K562 (cell line): ENCODE measurements at regions not wholly inside any gene's neighbourhood (a gene's known extent, or its start where the extent isn't known, plus 50 kb on each side); places are given as distances from the start of the nearest gene placed in this dataset.

Source experiments
- ATAC-seq: fragments of 200-7000 bp; cut with Tn5 transposase; 3 replicates; pipeline ENCODE4 v1.9.1; 2020; ENCODE audit warnings: moderate library complexity
- BruUV-seq: library from RNA; stranded (reverse); fragments of 400-500 nt; replicated peaks from 2 replicates; lab custom pipeline; 2021; lab: Mats Ljungman, UMichigan
- CTCF ChIA-PET: fragments of 300-600 bp; formaldehyde crosslinking; extraction: SDS; loops from one replicate; lab custom pipeline; 2021; ENCODE audit warnings: low intra/inter-chr PET ratio; lab: Yijun Ruan, JAX
- POLR2A ChIA-PET: fragments of 300-600, 350-650 bp; sonication (Branson Sonifier 250); formaldehyde crosslinking; extraction: SDS; loops from one replicate; lab custom pipeline; 2021; ENCODE audit warnings: antibody characterized with exemption, inconsistent platforms; lab: Yijun Ruan, JAX
- DNase-seq, 4 experiments: peaks; one replicate each; pipeline versions ENCODE4 v3.0.0 to v3.0.0-alpha.2; 2011 to 2018; ENCODE audit warnings: low spot score in 3 of 4, mixed read lengths in 3 of 4; ENCODE audit errors: extremely low read depth in 1 of 4
- FAIRE-seq: peaks from 2 replicates; lab custom pipeline; 2011; peaks lifted over from hg19 to GRCh38; lab: Jason Lieb, UNC
- H2AFZ ChIP-seq: 2 replicates; pipeline ENCODE4 v1.6.0; 2011; ENCODE audit warnings: low read depth, low read length, control low read depth, inconsistent platforms
- H3K27ac ChIP-seq: fragments of 200-600 bp; 3 replicates; pipeline ENCODE4 v1.8.0; 2011; ENCODE audit warnings: low read depth, mild to moderate bottlenecking, control low read depth, inconsistent platforms, low read length, moderate library complexity, mixed read lengths; ENCODE audit errors: extremely low read depth
- H3K27me3 ChIP-seq, 2 experiments: fragments of 300-600 bp in 1 of 2; 2 replicates in 1 of 2; 3 replicates in 1 of 2; pipeline versions ENCODE4 v1.6.0 to v1.8.0; 2011; ENCODE audit warnings: inconsistent platforms in 2 of 2, low read length in 2 of 2, mild to moderate bottlenecking in 1 of 2, mixed read lengths in 1 of 2, moderate library complexity in 1 of 2; ENCODE audit not compliant: control insufficient read depth in 2 of 2, insufficient read depth in 2 of 2
- H3K36me3 ChIP-seq: fragments of 300-600 bp; 3 replicates; pipeline ENCODE4 v1.8.0; 2011; ENCODE audit warnings: mild to moderate bottlenecking, low read length, inconsistent platforms; ENCODE audit not compliant: control insufficient read depth, insufficient read depth
- H3K4me1 ChIP-seq, 2 experiments: fragments of 200-600 bp in 1 of 2; replicated peaks in 1 of 2; 2 replicates in 1 of 2; 3 replicates in 1 of 2; pipeline versions ENCODE4 v1.5.1 to v1.8.0; 2011; ENCODE audit warnings: inconsistent platforms in 2 of 2, low read length in 2 of 2, mild to moderate bottlenecking in 1 of 2, mixed read lengths in 1 of 2, moderate library complexity in 1 of 2; ENCODE audit not compliant: control insufficient read depth in 2 of 2, insufficient read depth in 2 of 2
- H3K4me2 ChIP-seq: 2 replicates; pipeline ENCODE4 v1.6.1; 2011; ENCODE audit warnings: low read length, control low read depth, inconsistent platforms, mixed read lengths; ENCODE audit not compliant: insufficient read depth
- H3K4me3 ChIP-seq: fragments of 200-600 bp; sonication (generic), shearing (Covaris generic); 2 replicates; pipeline ENCODE4 v1.5.1; 2016; ENCODE audit warnings: control low read depth, inconsistent platforms
- H3K79me2 ChIP-seq: fragments of 200-600 bp; 3 replicates; pipeline ENCODE4 v1.8.0; 2011; ENCODE audit warnings: low read length, inconsistent platforms; ENCODE audit not compliant: control insufficient read depth, insufficient read depth
- H3K9ac ChIP-seq, 2 experiments: 2 replicates each; pipeline versions ENCODE4 v1.6.0 to v1.6.1; 2011; ENCODE audit warnings: low read depth in 2 of 2, low read length in 2 of 2, control low read depth in 1 of 2, inconsistent platforms in 1 of 2, mild to moderate bottlenecking in 1 of 2, mixed read lengths in 1 of 2; ENCODE audit not compliant: insufficient read depth in 1 of 2
- H3K9me1 ChIP-seq: one replicate; pipeline ENCODE4 v1.6.0; 2011; ENCODE audit warnings: inconsistent platforms, mild to moderate bottlenecking, low read length, moderate library complexity; ENCODE audit not compliant: control insufficient read depth, insufficient read depth
- H3K9me3 ChIP-seq: replicated peaks from 2 replicates; pipeline ENCODE4 v1.5.1; 2011; ENCODE audit warnings: low read depth, low read length, inconsistent platforms; ENCODE audit not compliant: control insufficient read depth, insufficient read depth
- H4K20me1 ChIP-seq: replicated peaks from 2 replicates; pipeline ENCODE4 v1.6.1; 2011; ENCODE audit warnings: low read length, inconsistent platforms, mixed read lengths; ENCODE audit not compliant: control insufficient read depth, insufficient read depth
- E2F3 ChIP-seq: fragments of 250-450 bp; sonication (Bioruptor Pico); IDR thresholded peaks from 2 replicates; pipeline ENCODE4 v1.4.0; 2020; ENCODE audit warnings: mild to moderate bottlenecking
- ELF1 ChIP-seq: fragments of 200-800 bp; sonication (Bioruptor generic); IDR thresholded peaks from 2 replicates; pipeline ENCODE4 v1.6.1; 2016; ENCODE audit warnings: missing genetic modification characterization, missing compliant biosample characterization
- EP300 ChIP-seq: IDR thresholded peaks from 2 replicates; pipeline ENCODE4 v1.6.1; 2012; ENCODE audit warnings: low read length, improper control_type of control experiment
- TAF9B ChIP-seq: fragments of 450-650 bp; IDR thresholded peaks from 2 replicates; pipeline ENCODE4 v1.6.1; 2018; ENCODE audit warnings: mild to moderate bottlenecking; ENCODE audit not compliant: partially characterized antibody
- WGBS: fragments of 100-300 bp; shearing (Covaris generic); methylation state at CpG from one replicate; pipeline ENCODE4 v1.1.6; 2016; ENCODE audit warnings: low coverage, mixed read lengths; ENCODE audit not compliant: insufficient coverage; ENCODE audit errors: missing lambda C conversion rate; 5-methylcytosine and 5-hydroxymethylcytosine counted together
- in situ Hi-C: fragments of 300-500 bp; cut with MboI; formaldehyde crosslinking; loops from 4 replicates; pipeline ENCODE4 v1.15.0; 2018; ENCODE audit warnings: inconsistent platforms, mixed read lengths
- intact Hi-C: fragments of 100-400 bp; cut with micrococcal nuclease; formaldehyde crosslinking; loops from 2 replicates; pipeline ENCODE4 v1.14.2; 2022
- TF ChIP-seq, protein P1 (sequence below): conservative IDR thresholded peaks from 2 replicates; pipeline ENCODE4 v1.6.1; 2011; ENCODE audit warnings: low read depth, mild to moderate bottlenecking, low read length; ENCODE audit not compliant: control insufficient read depth
- TF ChIP-seq, protein P2 (sequence below): fragments of 250-450 bp; sonication (Bioruptor Pico); IDR thresholded peaks from 2 replicates; pipeline ENCODE4 v1.5.0; 2020; ENCODE audit warnings: mild to moderate bottlenecking, borderline replicate concordance

DNA sequence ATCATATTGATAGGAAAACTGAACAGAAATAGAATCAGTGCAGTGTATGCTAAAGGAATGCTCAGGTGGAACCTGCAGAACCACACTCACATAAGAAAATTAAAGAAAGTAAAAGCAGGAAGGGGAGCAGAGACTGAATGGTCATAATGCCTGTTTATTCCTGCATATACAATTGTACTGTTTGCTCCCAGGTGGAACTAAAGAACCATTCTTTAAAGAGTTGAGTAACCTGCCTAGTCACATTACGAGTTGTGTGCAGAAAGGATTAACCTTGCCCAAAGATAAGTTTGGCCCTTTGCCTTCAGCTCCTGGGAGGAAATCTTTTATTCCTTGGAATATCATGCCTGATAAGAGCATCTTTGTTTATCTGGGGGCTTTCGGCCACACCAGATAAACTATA, 434.7 kb downstream of the KIF2B start:
- no peaks in the 10 kb centered on the region for H3K9me1 ChIP-seq
- no peak for FAIRE-seq
- 0 out of 2 replicates have a peak, but pooled peaks cover 2% of the 10 kb centered on the region for H3K9me3 ChIP-seq
- H4K20me1 ChIP-seq: no peaks in the 10 kb centered on the region
- no peaks in the 10 kb centered on the region for H3K27me3 ChIP-seq
- CTCF ChIA-PET: no interaction called here
- H3K79me2 ChIP-seq: no peaks in the 10 kb centered on the region
- DNase-seq: no peak
- ATAC-seq: no peak
- POLR2A ChIA-PET: no interaction called here
- no peak overlapping the region for H2AFZ ChIP-seq
- 0% methylated on average over 2 of the region's 2 CpGs for WGBS
- no peak for TF ChIP-seq ELF1
- TF ChIP-seq, protein P1, sequence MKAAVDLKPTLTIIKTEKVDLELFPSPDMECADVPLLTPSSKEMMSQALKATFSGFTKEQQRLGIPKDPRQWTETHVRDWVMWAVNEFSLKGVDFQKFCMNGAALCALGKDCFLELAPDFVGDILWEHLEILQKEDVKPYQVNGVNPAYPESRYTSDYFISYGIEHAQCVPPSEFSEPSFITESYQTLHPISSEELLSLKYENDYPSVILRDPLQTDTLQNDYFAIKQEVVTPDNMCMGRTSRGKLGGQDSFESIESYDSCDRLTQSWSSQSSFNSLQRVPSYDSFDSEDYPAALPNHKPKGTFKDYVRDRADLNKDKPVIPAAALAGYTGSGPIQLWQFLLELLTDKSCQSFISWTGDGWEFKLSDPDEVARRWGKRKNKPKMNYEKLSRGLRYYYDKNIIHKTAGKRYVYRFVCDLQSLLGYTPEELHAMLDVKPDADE: no peak
- TF ChIP-seq, protein P2, sequence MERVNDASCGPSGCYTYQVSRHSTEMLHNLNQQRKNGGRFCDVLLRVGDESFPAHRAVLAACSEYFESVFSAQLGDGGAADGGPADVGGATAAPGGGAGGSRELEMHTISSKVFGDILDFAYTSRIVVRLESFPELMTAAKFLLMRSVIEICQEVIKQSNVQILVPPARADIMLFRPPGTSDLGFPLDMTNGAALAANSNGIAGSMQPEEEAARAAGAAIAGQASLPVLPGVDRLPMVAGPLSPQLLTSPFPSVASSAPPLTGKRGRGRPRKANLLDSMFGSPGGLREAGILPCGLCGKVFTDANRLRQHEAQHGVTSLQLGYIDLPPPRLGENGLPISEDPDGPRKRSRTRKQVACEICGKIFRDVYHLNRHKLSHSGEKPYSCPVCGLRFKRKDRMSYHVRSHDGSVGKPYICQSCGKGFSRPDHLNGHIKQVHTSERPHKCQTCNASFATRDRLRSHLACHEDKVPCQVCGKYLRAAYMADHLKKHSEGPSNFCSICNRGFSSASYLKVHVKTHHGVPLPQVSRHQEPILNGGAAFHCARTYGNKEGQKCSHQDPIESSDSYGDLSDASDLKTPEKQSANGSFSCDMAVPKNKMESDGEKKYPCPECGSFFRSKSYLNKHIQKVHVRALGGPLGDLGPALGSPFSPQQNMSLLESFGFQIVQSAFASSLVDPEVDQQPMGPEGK (CRISPR knock-in tag): no peak
- TF ChIP-seq EP300: no peak
- no peak for TF ChIP-seq TAF9B
- TF ChIP-seq E2F3 (CRISPR knock-in tag): no peak
- H3K4me2 ChIP-seq: no peak overlapping the region
- no TSS peak for BruUV-seq
- intact Hi-C loops (no loop called here), in situ Hi-C loops (no loop called here)
- no peaks in the 10 kb centered on the region for H3K36me3 ChIP-seq
- H3K4me1 ChIP-seq: no peaks in the 10 kb centered on the region
- no peak overlapping the region for H3K4me3 ChIP-seq
- H3K27ac ChIP-seq: no peak overlapping the region
- H3K9ac ChIP-seq: no peak overlapping the region
